HG02943 (cell line): ENCODE measurements at regions not wholly inside any gene's neighbourhood (a gene's known extent, or its start where the extent isn't known, plus 50 kb on each side); places are given as distances from the start of the nearest gene placed in this dataset.

ENCODE experiments used
- ATAC-seq: cut with Tn5 transposase; IDR thresholded peaks from one replicate; pipeline ENCODE4 v1.9.1; 2021; ENCODE audit warnings: mild to moderate bottlenecking, low read depth, moderate library complexity; ENCODE audit not compliant: unreplicated experiment

DNA sequence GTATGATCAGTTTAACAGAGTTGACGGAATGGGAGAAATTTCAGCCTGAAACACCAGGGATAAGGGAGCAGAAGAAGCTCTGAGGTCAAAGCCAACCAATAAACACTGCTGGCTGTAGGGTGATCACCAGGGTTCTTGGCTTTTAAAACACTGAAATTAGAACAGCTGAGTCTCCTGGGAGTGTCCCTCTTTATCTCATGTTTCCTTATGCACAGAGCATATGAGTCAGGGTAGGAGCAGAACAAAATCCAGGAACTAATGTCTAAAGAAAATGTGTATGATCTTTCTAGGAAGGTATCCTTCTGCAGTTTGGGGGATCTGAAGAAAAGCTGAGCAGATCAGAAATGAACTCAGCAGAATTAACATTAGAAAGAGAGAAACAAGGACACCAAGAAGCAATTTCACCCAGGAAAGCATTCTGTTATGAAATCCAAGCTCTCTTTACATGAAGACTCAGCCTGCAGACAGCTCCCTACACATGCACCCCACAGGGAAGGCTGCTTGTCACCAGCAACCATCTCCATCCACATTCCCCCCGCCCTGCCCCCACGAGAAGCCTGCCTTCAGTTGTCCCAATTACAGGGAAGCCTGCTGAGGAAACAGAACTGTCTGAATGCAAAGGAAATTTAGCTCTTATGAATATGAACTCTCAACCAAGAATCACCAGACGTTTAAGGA lies 469.7 kb downstream of the PDCD6IP start:
- ATAC-seq, result no peak

DNA sequence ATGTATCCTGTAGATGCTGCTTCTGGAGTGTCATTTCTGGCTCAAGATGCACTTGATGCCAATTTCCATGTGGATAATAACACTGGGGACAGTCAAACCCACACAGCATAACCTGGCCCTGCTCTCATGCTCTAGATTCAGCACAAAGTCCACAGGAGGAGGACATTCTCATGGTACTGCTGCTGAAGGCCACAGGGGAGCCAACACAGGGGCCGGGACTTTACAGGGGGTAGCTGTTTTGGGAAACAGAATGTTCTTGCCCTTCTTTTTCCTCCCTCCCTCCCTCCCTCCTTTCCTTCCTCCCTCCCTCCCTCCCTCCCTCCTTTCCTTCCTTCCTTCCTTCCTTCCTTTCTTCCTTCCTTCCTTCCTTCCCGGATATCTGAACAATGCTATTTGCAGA lies 477.4 kb downstream of the PDCD6IP start:
- ATAC-seq, result no peak

DNA sequence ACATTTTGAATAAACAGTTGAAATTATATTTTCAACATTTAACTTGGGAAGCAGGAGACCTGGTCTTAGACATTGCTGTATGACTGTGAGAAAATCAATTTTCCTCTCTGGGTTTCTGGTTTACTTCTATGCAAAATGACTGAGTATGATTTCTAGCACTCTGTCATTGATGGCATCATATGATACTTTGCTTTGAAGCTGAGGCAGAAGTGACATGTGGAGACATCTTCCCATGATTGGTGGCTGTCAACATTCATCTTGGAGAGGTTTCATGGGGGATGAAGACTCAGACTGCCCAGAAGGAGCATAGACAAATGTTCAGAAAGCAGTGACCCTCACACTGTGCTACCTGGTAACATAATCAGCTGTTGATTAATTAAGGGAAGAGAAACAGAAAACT lies 477.9 kb downstream of the PDCD6IP start:
- ATAC-seq, result no peak

DNA sequence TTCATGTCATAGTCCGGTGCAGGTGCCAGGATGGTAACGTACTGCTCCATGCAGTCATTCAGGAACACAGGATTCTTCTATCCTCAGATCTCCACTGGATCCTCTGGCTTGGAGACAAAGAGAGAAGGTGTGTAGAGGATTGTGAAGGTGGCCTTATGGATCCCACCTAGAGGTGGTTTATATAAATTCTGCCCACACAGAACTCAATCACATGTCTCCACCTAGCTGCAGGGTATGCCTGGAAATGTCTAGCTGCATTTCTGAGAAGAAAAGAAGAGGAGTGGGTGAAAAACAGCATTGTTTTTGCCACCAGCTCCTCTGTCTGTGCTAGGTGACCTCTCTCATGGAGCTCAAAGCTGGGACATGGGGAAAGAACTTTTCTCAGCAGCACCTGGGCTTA lies 478.7 kb downstream of the PDCD6IP start:
- no peak for ATAC-seq

DNA sequence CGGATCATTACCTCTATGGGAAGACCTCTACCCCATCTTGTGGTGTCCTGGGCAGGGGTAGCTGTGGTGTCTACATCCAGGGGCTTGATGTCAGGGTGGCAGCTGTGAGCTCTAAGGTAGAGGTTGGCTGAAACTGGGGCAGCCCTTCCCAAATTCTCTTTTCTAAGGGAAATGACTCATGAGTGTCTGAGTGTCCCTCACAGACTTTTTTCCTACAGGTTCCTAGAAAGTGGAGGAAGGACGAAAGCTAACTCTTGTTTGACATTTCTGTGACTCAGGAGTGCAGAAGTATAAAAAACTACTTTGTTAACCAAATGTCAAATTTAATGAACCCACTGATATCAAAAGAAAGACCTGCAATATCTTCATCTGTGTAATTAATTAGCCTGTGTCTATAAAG lies 481.5 kb downstream of the PDCD6IP start:
- ATAC-seq, result no peak

DNA sequence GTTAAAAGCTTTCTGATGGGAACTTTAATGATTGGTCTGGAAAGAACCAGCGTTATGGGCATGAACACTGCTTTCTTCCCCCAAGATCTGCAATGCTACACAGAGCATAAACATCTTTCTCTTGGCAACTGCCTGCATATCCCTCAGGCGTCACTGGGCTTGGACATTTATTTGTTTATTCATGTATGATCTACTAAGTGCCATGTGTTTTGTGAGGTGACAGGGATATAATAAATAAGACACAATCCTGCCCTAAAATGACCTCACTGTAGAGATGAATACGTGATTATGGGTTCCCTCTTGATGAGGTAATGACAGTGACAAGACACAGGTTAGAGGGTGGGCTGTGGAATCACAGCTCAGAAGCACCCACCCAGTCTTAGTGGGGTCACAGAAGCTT lies 485.3 kb downstream of the PDCD6IP start:
- ATAC-seq, result no peak

DNA sequence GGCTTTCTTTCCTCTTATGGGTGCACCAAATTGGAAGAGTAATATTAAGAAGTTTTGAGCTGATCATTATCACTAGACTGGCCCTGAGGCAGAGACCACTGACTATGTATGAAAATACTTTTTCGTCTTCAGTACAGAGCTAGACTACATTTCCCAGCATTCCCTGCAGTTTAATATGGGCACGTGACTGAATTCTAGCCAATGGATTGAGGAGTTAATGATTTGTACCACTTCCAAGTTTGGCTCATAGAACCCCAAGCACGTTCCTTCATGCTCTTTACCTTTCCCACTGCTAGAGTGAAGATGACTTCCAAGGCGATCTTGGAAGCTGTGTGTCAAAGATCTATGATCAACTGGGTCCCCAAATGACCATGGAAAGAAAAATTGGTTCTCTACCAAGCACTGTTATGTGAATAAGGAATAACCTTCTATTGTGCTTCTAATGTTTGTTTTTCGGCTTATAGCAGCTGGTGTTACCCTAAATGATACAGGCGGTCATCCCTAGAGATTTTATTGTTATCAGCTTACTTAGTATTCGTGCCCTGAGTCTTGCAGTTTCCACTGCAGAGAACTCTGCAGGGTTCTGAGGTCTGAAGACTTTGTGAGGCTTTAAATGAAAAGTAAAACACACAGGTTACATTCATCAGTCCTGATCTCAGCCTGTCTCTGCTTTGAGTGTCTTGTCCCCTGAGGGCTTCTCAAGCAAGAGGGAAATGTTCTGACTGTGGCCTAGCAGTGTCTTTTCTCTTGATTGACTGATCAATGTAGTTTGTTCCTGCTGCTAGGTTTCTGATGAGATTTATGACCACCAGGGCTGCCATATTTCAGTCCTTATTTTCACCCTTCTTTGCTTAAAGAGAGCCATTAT lies 486.8 kb downstream of the PDCD6IP start:
- ATAC-seq, result no peak

DNA sequence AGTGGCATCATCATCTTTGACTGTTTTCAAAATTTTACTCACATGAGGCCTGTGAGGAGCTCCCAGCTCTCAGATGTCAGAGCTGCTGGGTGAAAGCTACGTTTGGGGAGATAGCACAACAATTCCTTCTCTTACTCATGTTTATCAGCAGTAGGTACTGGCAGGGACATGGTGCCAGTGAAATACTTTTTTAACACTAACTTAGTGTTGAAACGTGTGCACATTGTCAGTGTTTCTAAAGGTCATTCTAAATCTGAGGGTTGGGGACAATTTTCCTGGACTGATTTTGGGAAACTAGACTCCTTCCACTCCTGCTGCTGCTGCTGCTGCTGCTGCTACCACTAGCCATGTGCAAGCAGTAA lies 487.4 kb downstream of the PDCD6IP start:
- no peak for ATAC-seq

DNA sequence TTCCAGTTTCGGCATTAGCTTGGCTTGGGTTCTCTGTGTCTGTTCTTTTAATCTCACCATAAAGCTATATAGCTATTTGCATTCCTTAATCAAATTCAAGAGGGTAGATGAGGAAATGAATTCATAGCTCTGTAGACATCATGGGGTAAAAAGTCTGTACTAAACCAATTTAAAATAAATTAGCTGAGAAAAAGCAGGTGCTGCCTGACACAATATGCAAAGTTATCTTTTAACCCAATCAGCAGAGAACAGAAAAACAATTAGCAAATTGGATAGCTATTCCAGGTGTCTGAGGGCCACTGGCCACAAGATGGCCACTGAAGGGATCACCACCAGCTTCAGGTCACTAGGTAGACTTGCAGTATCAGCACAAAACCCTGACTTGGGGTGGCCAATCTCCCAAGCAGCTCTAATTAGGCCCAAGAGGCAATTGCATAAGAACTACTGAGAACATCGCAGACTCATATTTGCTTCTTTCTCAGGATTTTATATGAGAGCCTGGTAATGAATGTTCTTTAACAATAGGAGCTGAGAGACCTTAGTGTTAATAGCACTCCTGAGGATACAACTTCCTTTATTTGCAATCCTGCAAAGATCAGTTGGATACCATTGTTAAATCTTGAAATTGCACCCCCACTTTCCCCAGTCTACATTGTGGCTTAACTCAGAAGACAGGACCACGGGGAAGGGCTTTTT lies 494.3 kb downstream of the PDCD6IP start:
- ATAC-seq, result no peak

DNA sequence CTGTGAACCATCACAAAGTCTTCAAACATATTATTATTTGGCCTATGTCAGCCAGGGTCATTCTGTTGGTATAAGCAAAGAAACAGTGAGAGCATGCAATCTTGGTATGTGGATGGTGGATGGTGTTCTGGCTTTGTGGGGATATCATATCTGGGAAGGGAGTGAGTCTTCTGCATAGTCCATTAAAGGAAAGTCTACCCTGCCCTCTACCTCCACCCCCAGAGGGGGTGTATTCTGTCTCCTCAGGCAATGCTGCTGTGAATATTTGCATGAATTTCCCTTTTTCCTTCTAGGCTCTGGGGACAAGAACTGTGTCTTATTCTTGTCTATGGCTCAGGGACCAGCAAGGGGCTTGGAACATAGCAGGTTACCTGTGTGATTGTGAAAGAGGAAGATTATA lies 495.8 kb downstream of the PDCD6IP start:
- no peak for ATAC-seq

DNA sequence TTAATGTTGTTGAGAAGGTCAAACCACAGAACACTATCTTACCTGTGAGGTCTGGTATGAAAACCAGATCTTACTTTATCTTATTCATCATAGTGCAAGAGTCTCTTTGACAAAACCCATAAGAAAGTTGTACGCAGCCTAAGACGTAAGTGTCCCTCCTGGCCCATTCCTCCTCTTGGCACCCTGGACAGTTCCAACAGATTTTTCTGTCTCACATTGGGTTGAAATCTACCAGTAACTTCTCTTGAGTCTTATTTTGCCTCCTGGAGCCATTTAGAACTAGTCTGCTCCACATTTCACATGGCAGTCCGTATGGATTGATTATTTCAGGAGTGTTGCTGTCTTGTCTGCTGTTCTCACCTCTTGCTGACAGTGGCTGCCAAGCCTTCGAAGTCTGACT lies 498.4 kb downstream of the PDCD6IP start:
- ATAC-seq, result no peak

DNA sequence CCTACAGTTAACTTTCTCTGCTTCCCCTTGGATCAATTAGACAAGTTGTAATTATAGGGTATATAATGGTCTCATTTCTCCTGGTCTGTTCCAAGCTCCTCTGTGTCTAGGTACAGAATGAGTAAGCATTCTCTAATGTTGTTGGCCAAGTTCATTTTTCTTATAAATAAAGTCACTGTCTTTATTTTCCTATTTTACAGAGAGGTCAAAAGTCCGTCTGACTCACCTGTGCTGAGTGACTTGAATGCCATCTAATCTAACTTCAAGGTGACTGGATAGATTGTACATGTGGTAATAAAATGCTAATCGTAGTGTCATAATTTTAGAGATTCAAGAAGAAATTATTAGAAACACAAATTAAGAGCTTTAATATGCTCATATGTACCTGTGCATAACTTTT lies 500.2 kb downstream of the PDCD6IP start:
- ATAC-seq, result no peak

DNA sequence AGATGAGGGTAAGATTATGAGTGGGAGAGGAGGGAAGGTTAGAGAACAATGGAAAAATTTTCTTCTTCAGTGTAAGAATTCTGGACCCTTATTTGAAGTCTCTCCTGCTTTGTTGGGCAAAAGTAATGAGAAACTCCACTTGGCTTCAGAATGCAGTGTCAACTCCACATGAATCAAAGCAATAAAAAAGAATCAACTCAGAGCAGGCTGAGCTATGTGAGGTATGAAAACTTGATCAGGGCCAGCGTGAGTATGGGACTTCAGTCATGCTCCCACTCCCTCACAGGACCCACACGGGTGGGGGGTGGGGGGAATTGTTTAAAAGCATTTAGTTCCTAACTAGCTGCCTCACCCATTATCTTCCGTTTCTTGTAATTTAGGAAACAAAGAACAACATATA lies 502.2 kb downstream of the PDCD6IP start:
- ATAC-seq, result no peak

DNA sequence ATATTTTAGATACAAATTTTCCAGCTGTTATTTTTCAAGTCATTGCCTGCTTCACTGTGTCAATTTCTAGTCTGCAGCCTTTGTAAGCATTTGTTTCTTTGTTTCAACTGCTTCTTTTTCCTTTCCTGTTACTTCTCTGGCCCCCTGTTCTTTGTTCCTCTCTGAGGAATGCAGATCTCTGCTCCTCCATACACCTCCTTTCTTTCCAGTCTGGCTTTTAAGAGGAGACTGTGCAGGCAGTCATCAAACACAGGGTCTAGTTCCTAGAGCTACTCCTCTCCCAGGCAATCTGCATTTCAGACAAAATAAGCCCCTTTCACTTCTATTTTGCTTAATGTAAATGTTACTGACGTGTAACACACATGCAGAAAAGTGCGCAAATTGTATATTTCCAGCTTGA lies 502.9 kb downstream of the PDCD6IP start:
- ATAC-seq, result no peak

DNA sequence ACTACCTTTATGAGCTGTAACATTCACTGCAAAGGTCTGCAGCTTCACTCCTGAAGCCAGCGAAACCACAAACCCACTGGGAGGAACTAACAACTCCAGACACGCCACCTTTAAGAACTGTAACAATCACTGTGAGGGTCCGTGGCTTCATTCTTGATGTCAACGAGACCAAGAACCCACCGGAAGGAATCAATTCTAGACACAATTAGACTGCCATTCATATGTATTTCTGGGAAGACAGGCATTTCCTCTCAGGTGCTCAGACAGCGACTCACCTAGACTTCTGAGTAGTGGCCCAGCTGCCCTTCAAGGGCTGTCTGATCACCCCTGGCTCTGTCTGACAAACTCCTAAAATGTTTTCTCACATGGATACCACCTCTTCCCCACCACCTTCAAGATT lies 506.8 kb downstream of the PDCD6IP start:
- no peak for ATAC-seq

DNA sequence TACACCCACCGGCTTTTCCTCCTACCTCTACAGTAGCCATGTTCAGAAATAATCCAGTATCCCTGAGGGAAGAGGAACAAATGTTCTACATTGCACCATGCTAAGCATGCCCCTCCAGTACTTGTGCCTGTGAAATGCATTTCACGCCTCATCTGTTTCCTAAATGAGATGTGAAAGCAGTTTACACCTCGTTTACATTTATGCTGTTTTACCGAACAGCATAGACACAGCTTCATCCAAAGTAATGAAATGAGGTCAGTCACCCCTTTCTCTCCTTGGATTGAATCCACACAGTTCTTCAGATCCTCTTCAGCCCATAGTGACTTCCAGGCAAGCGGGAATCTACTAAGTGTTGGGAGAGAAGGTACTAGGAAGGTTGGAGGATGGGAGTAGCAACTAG lies 514.3 kb downstream of the PDCD6IP start:
- ATAC-seq, result no peak

DNA sequence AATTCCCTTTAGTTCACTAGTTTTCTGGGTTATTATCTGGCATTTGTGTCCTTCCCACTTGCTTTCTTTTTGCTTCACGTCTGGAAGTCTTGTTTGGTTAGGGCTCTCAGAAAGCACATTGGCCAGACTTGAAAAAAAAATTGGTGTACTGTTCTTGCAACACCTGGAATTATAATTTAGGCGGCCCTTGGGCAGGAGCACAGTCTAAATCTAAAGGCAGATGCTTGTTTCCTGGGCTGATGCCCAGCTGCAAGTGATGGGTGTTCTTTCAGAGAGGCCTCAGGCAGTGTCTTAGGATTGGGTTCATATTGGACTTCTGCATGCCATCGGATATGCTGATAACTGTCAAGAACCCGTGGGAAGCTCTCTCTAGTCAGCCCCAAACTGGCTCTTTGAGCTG lies 521.5 kb downstream of the PDCD6IP start:
- ATAC-seq, result no peak

DNA sequence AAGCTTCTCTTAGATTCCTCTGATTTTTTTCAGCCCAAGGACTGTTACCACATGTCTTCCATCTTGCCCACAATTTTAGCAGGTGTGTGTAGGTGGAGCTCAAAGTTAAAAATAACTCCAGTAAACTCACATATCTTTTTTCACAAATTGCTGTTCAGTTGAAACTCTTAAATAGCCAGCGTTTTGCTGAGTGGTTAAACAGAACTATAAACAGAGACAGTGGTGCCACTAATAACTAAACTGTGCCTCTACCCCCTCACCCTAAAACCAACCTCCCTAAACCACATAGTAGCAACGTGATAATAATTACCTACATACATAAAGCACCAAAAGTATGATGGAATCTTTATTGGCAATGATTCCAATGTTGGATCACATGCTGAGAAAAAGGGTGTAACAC lies 525.1 kb downstream of the PDCD6IP start:
- ATAC-seq, result peak; percentile 74

DNA sequence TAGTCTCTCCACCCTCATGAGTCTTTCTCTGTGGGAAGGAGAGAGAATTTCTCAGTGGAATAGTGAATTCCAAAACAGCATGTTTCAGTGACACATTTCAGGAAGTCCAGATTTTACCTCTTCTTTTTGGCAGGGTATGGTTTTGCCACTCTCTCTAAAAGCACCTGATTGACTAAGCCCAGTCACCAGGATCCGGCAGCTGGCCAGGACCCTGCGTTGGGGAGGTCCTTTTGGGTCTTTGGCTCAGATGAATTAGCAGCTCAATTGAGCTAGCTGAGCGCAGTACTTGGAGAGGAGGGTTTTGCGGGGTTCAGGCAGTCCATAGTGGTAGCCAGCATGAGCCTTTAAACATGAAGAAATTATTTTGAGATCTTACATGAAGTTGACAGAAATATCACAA lies 548.2 kb downstream of the PDCD6IP start:
- ATAC-seq, result no peak

DNA sequence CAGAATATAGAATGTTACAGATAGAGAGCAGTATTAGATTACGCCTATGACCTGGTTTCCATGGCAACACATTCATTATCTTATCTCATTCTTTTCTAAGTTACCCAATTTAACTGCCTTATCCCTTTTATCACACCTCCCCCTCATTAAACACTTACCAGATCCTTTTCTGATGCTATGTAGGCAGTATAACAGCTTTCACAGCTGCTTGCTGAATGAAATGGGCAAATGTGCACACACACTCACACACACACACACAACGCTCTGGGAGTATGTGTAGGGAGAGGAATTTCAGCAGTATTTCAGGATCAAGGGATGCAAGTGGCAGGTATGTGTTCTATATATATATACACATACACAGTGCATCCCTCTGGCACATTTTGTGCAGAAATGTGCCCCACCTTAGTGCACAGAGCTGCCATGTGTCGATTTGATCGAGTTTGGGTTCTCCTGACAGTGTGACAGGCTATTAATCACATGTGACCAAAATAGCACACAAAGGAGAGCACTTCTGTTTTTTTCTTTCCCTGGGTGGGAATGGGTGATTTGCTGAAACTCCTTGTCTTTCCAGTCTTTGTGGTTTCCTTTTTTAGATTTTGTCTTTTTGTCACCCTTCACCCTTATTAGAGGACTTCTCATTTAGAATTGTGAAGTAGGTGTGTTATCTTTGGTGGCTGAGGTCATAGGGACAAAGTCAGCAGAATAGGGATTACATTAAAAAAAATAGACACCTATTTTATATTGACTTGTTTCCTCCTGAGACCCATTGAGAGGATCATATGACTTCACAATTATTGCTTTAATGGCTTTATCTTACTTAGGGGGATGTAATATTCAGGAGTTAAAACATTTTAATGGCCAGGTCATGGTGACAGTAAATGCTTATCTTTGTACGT lies 553.7 kb downstream of the PDCD6IP start:
- ATAC-seq, result no peak
